Fibroblast of the aortic adventitia (primary cell): ENCODE measurements at regions not wholly inside any gene's neighbourhood (a gene's known extent, or its start where the extent isn't known, plus 50 kb on each side); places are given as distances from the start of the nearest gene placed in this dataset.

Experiments used
- DNase-seq: peaks from one replicate; pipeline ENCODE4 v3.0.0-alpha.2; 2010; ENCODE audit warnings: low read depth
- H3K4me3 ChIP-seq: 2 replicates; pipeline ENCODE4 v1.5.1; 2011; ENCODE audit warnings: low read depth, mild to moderate bottlenecking, control low read depth, low read length, moderate library complexity
- CTCF ChIP-seq: IDR thresholded peaks from 2 replicates; pipeline ENCODE4 v1.5.1; 2011; ENCODE audit warnings: mild to moderate bottlenecking, low read length, control low read depth, inconsistent platforms; ENCODE audit not compliant: insufficient read depth

- H3K4me3 ChIP-seq: no peak overlapping the region
These were observed 103.8 kb downstream of the BUB3 start for GRCh38 chr10:123257904-123258456.

GRCh38 chr10:123259081-123259480 lies 104.9 kb downstream of the BUB3 start:
- DNase-seq: no peak
- no peak overlapping the region for H3K4me3 ChIP-seq
- TF ChIP-seq CTCF: no peak

More at GRCh38 chr10:123257904-123258456, 103.8 kb downstream of the BUB3 start:
- TF ChIP-seq CTCF: no peak
- no peak for DNase-seq

- no peak overlapping the region for H3K4me3 ChIP-seq
- DNase-seq: no peak
- TF ChIP-seq CTCF: no peak
These were observed 105.6 kb downstream of the BUB3 start for GRCh38 chr10:123259791-123260190.

- TF ChIP-seq CTCF: no peak
- no peak overlapping the region for H3K4me3 ChIP-seq
- no peak for DNase-seq
These were observed 108.3 kb downstream of the BUB3 start for GRCh38 chr10:123262456-123262855.

GRCh38 chr10:123266971-123267370 lies 112.8 kb downstream of the BUB3 start:
- TF ChIP-seq CTCF: no peak
- peak; percentile 57 for DNase-seq
- no peak overlapping the region for H3K4me3 ChIP-seq

GRCh38 chr10:123269017-123269552 lies 114.9 kb downstream of the BUB3 start:
- DNase-seq: no peak
- TF ChIP-seq CTCF: no peak
- no peak overlapping the region for H3K4me3 ChIP-seq

GRCh38 chr10:123269675-123270074 lies 115.5 kb downstream of the BUB3 start:
- no peak for TF ChIP-seq CTCF
- no peak overlapping the region for H3K4me3 ChIP-seq
- no peak for DNase-seq
